ENCODE measurements at regions not wholly inside any gene's neighbourhood (a gene's known extent, or its start where the extent isn't known, plus 50 kb on each side); places are given as distances from the start of the nearest gene placed in this dataset.

DNA sequence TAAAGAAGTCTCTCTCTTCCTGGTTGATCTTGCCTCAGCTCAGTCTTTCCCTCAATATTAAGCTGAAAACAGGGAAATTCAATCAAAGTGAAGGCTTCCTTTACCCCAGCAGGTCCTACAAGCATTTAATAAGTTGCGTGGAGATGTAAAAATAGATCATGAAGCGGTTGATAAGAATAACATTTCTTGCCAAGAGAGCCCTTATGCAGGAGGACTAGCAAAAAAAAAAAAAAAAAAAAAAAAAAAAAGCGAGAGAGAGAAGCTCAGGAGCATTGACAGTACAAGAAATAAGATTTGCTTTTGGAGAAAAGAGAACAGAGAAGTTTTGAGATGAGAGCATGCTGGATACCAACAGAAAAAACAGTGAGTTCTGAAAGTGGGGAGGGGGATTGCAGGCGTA, 112.2 kb upstream of the CLMP start:
- no peaks in the 10 kb centered on the region for H3K9me3 ChIP-seq
- DNase-seq, result no peak
- TF ChIP-seq POLR2AphosphoS5 (IDR thresholded peaks at IDR 0.05) (no peak), CTCF (IDR thresholded peaks at IDR 0.05) (no peak), POLR2A (IDR thresholded peaks at IDR 0.05) (no peak), EP300 (IDR thresholded peaks at IDR 0.05) (no peak)
- H3K4me3 ChIP-seq, result no peak overlapping the region
- peaks cover 0 to 3% (median under 1%) of the 10 kb centered on the region in 4 donors for H3K4me1 ChIP-seq
- intact Hi-C loops (cut with DNase I; ENCODE audit: low total_unique reads), result loop anchor here (5.0 kb wide), 1 partner anchor 170 kb away; no protein-coding TSS in a partner anchor
- H3K36me3 ChIP-seq, result no peaks in the 10 kb centered on the region
- H3K27me3 ChIP-seq, result peaks cover 0 to 20% (median 6%) of the 10 kb centered on the region in 3 donors
- H3K27ac ChIP-seq, result no peak overlapping the region
- 80 to 93% (median 86%) methylated on average over 4 of the region's 4 CpGs for WGBS, 5 donors

GRCh38 chr11:123306531-123306930, 111.5 kb upstream of the CLMP start:
- TF ChIP-seq CTCF (IDR thresholded peaks at IDR 0.05) (no peak), POLR2A (IDR thresholded peaks at IDR 0.05) (no peak), POLR2AphosphoS5 (IDR thresholded peaks at IDR 0.05) (no peak), EP300 (IDR thresholded peaks at IDR 0.05) (no peak)
- no peaks in the 10 kb centered on the region for H3K9me3 ChIP-seq
- no peaks in the 10 kb centered on the region for H3K36me3 ChIP-seq
- H3K27me3 ChIP-seq, result peaks cover 0 to 28% (median 14%) of the 10 kb centered on the region in 3 donors
- H3K4me3 ChIP-seq, result no peak overlapping the region
- 94 to 96% (median 95%) methylated on average over 7 of the region's 7 CpGs for WGBS, 5 donors
- H3K27ac ChIP-seq, result no peak overlapping the region
- H3K4me1 ChIP-seq, result peaks cover 7 to 10% (median 8%) of the 10 kb centered on the region in 4 donors
- intact Hi-C loops (cut with DNase I; ENCODE audit: low total_unique reads), result loop anchor here (5.0 kb wide), 1 partner anchor 171 kb away; no protein-coding TSS in a partner anchor
- DNase-seq, result no peak

GRCh38 chr11:123305601-123306375, 110.7 kb upstream of the CLMP start:
- H3K4me3 ChIP-seq, result no peak overlapping the region
- TF ChIP-seq CTCF (IDR thresholded peaks at IDR 0.05) (no peak), EP300 (IDR thresholded peaks at IDR 0.05) (no peak), POLR2AphosphoS5 (IDR thresholded peaks at IDR 0.05) (no peak)
- no peak for DNase-seq
- peaks cover 8 to 18% (median 13%) of the 10 kb centered on the region in 4 donors for H3K4me1 ChIP-seq
- intact Hi-C loops (cut with DNase I; ENCODE audit: low total_unique reads), result loop anchor here (5.0 kb wide), 1 partner anchor 172 kb away; no protein-coding TSS in a partner anchor
- no peaks in the 10 kb centered on the region for H3K36me3 ChIP-seq
- WGBS, 5 donors, result 83 to 92% (median 88%) methylated on average over 10 of the region's 10 CpGs
- no peaks in the 10 kb centered on the region for H3K9me3 ChIP-seq
- H3K27me3 ChIP-seq, result peaks cover 0 to 30% (median 16%) of the 10 kb centered on the region in 3 donors
- H3K27ac ChIP-seq, result no peak overlapping the region

GRCh38 chr11:123304828-123305466, 109.9 kb upstream of the CLMP start:
- WGBS, 5 donors, result 33 to 54% (median 39%) methylated on average over 8 of the region's 8 CpGs

More at GRCh38 chr11:123304828-123305466, 109.9 kb upstream of the CLMP start:
- Histone ChIP-seq H3K36me3 (no peaks in the 10 kb centered on the region), H3K4me3 (no peak overlapping the region), H3K27ac (no peak overlapping the region), H3K27me3 (peaks cover 0 to 34% (median 23%) of the 10 kb centered on the region in 3 donors), H3K9me3 (no peaks in the 10 kb centered on the region), H3K4me1 (peaks cover 8 to 19% (median 13%) of the 10 kb centered on the region in 4 donors)
- DNase-seq, result no peak
- intact Hi-C loops (cut with DNase I; ENCODE audit: low total_unique reads), result loop anchor here (5.0 kb wide), 1 partner anchor 172 kb away; no protein-coding TSS in a partner anchor
- no peak for TF ChIP-seq POLR2A (IDR thresholded peaks at IDR 0.05)
- TF ChIP-seq CTCF (IDR thresholded peaks at IDR 0.05), result no peak
- TF ChIP-seq EP300 (IDR thresholded peaks at IDR 0.05), result no peak
- no peak for TF ChIP-seq POLR2AphosphoS5 (IDR thresholded peaks at IDR 0.05)

Measured in stomach (tissue), 8 donors.